ENCODE measurements at regions not wholly inside any gene's neighbourhood (a gene's known extent, or its start where the extent isn't known, plus 50 kb on each side); places are given as distances from the start of the nearest gene placed in this dataset.

DNA sequence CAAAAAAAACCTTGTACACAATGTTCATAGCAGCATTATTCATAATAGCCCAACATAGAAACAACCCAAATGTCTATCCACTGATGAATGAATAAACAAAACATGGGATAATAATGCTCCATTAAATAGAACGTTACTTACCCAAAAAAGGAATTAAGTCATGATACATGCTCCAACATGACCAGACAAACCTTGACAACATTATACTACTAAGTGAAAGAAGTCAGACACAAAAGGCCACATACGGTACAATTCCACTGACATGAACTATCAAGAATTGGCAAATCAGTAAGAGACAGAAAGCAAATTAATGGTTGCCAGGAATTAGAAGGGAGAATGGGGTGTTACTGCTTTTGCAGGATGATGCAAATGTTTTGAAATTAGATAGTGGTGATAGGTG, 193.8 kb upstream of the SHISA6 start:
- DNase-seq (ENCODE audit: low spot score): no peak
- ATAC-seq (ENCODE audit: low FRiP score): no peak
- no peak for TF ChIP-seq CTCF (IDR thresholded peaks at IDR 0.05)

DNA sequence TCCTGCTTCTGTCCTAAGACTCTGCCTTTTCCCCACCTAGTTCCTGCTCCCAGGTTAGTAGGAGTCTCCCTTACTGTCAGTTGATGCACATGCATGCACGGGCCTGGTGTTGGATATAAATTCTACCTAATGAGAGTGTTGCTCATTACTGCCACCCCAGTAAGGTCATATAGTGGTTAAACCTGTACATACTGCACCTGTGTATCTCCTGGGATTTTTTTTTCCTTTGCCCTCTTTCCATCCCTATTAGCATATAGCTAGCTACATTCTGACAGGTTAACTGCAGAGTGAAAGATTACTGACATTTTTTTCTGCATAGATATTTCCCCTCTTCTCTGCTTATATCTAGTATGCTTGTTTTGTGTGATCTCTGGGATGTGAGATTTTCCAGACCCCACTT, 201.5 kb upstream of the PIRT start:
- DNase-seq (ENCODE audit: low spot score) (no peak), ATAC-seq (ENCODE audit: low FRiP score) (no peak)
- TF ChIP-seq CTCF (IDR thresholded peaks at IDR 0.05): no peak

DNA sequence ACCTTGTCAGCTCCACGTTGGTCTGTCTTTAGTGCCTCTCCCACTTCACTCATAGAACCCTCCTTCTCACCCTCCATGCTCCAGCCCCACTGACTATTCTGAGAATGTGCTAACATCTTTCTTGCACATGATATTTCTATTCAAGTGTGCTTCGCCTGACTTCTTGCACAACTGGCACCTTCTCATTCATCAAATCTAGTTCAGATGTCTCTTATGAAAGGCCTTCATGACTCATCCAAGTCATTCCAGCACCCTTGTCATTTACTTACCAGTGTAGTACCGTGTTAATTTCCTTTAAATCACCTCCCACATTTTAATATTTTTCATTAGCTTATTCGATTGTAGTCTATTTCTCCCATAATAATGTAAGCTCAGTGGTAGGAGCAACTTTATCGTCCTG, 197.8 kb upstream of the PIRT start:
- ATAC-seq (ENCODE audit: low FRiP score): no peak
- TF ChIP-seq CTCF (IDR thresholded peaks at IDR 0.05): no peak
- no peak for DNase-seq (ENCODE audit: low spot score)

DNA sequence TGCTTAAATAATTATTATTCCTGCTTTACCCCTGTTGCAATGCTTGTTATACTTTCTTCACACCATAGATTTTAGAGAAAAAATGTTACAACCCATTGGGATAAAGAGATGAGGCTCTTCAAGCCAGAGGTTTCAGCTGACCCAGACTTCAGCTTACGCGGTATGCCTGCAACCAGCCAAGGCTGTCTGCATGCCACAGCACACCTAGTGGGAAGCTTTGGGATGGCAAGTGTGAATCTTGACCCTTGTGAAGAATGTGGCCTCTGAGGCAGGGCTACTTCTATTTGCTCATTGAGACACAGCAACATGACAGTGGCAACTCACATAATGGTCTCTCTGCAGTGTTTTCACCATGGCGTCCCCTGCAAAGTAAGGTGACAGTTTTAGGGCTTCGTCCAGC, 193.9 kb upstream of the PIRT start:
- TF ChIP-seq CTCF (IDR thresholded peaks at IDR 0.05): no peak
- ATAC-seq (ENCODE audit: low FRiP score) (no peak), DNase-seq (ENCODE audit: low spot score) (no peak)

- TF ChIP-seq CTCF (IDR thresholded peaks at IDR 0.05): no peak
- ATAC-seq (ENCODE audit: low FRiP score): no peak
- no peak for DNase-seq (ENCODE audit: low spot score)
Observed at GRCh38 chr17:11029791-11030190, 191.9 kb upstream of the PIRT start.

- no peak for TF ChIP-seq CTCF (IDR thresholded peaks at IDR 0.05)
- no peak for DNase-seq (ENCODE audit: low spot score)
- no peak for ATAC-seq (ENCODE audit: low FRiP score)
Observed at GRCh38 chr17:11028349-11028748, 190.5 kb upstream of the PIRT start.

DNA sequence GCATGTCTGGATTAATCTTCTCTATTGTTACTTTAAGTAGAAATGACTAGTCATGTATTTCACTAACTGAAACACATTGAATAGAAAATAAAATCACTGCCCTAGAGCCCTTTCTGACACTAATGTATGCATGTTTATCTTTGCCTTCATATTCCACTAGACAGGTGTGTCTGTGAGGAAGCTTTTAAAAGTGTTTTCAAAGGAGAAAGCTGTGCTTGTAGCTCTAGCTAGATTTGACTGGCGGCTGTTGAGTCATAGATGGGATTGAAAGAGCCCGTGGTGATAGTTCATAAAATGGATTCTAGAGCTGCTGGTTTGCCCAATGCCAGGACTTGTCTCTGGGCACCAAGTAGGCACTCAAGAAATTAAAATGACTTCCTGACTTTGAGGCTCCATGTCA, 189.0 kb upstream of the PIRT start:
- ATAC-seq (ENCODE audit: low FRiP score) (no peak), DNase-seq (ENCODE audit: low spot score) (no peak)
- no peak for TF ChIP-seq CTCF (IDR thresholded peaks at IDR 0.05)
